ENCODE measurements at regions not wholly inside any gene's neighbourhood (a gene's known extent, or its start where the extent isn't known, plus 50 kb on each side); places are given as distances from the start of the nearest gene placed in this dataset.

DNA sequence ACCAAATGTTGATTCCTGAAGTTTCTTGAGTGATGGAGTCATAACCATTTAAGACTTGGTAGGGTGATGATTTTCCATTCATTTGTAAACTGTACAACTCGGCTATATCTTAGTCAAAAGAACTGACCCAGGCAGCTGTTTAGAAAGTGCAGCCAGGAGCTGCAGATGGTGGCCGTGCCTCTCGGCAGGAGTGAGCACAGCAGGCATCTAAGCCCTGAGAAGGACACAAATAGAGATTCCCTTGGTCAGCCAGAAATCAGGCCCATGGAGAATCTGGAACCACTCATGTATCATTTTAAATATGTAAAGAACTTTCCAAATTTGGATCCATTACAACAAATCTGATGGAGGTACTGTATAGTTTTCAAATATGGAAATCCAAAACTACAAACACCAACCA is 177.0 kb upstream of the AKR1E2 start:
- no peak for DNase-seq
- H3K36me3 Mint-ChIP-seq (ENCODE audit: insufficient read depth in 2 of 2): no peaks in the 10 kb centered on the region
- H3K4me3 Mint-ChIP-seq: no peak overlapping the region

GRCh38 chr10:4647109-4647785 is 178.8 kb upstream of the AKR1E2 start:
- no peak overlapping the region for H3K27ac Mint-ChIP-seq
- H3K36me3 Mint-ChIP-seq (ENCODE audit: insufficient read depth in 2 of 2): no peaks in the 10 kb centered on the region
- no peak for ATAC-seq (replicated peaks in 1 of 2)
- peaks cover 26% of the 10 kb centered on the region for H3K27me3 Mint-ChIP-seq (ENCODE audit: low read depth)
- H3K4me1 Mint-ChIP-seq (ENCODE audit: low read depth): peaks cover 17% of the 10 kb centered on the region
- no peak for DNase-seq
- H3K9me3 Mint-ChIP-seq: no peaks in the 10 kb centered on the region
- H3K4me3 Mint-ChIP-seq: no peak overlapping the region

More for the DNA sequence above, 177.0 kb upstream of the AKR1E2 start:
- Mint-ChIP-seq H3K4me1 (ENCODE audit: low read depth) (peaks cover 22% of the 10 kb centered on the region), H3K9me3 (no peaks in the 10 kb centered on the region), H3K27me3 (ENCODE audit: low read depth) (peaks cover 30% of the 10 kb centered on the region), H3K27ac (no peak overlapping the region)
- ATAC-seq (replicated peaks in 1 of 2): no peak

- Mint-ChIP-seq H3K27me3 (ENCODE audit: low read depth) (peaks cover 26% of the 10 kb centered on the region), H3K27ac (peak overlapping the region; percentile 56), H3K4me1 (ENCODE audit: low read depth) (peaks cover 10% of the 10 kb centered on the region), H3K4me3 (no peak overlapping the region), H3K9me3 (no peaks in the 10 kb centered on the region), H3K36me3 (ENCODE audit: insufficient read depth in 2 of 2) (no peaks in the 10 kb centered on the region)
- ATAC-seq (replicated peaks in 1 of 2) (no peak), DNase-seq (no peak)
These were observed 179.5 kb upstream of the AKR1E2 start for GRCh38 chr10:4646547-4646946.

GRCh38 chr10:4645836-4646235 is 180.2 kb upstream of the AKR1E2 start:
- DNase-seq: no peak
- no peaks in the 10 kb centered on the region for H3K9me3 Mint-ChIP-seq
- peaks cover 26% of the 10 kb centered on the region for H3K27me3 Mint-ChIP-seq (ENCODE audit: low read depth)
- no peak for ATAC-seq (replicated peaks in 1 of 2)
- H3K27ac Mint-ChIP-seq: no peak overlapping the region
- no peak overlapping the region for H3K4me3 Mint-ChIP-seq
- peaks cover 4% of the 10 kb centered on the region for H3K4me1 Mint-ChIP-seq (ENCODE audit: low read depth)
- no peaks in the 10 kb centered on the region for H3K36me3 Mint-ChIP-seq (ENCODE audit: insufficient read depth in 2 of 2)

DNA sequence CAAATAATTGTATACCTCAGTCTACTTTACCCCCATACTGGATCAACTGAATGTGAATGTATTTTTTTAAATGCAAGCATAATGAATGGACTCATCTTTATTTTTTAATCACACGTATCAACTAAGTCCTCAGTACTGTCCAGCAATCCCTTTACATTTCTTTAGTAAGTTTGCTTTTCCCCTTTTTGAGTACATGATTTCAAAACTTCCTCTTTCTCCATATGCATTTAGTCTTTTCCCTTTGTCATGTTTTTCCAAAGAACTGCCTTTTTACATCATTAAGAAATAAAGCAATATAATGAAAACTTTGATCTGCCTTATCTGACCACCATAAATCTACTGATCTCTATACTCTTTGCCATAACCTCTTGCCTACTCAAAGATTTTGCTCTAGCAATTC is 182.5 kb upstream of the AKR1E2 start:
- H3K36me3 Mint-ChIP-seq (ENCODE audit: insufficient read depth in 2 of 2): no peaks in the 10 kb centered on the region
- no peak overlapping the region for H3K4me3 Mint-ChIP-seq
- H3K27me3 Mint-ChIP-seq (ENCODE audit: low read depth): peaks cover 20% of the 10 kb centered on the region
- ATAC-seq (replicated peaks in 1 of 2) (no peak), DNase-seq (no peak)
- H3K27ac Mint-ChIP-seq: no peak overlapping the region
- H3K9me3 Mint-ChIP-seq: no peaks in the 10 kb centered on the region
- no peaks in the 10 kb centered on the region for H3K4me1 Mint-ChIP-seq (ENCODE audit: low read depth)

DNA sequence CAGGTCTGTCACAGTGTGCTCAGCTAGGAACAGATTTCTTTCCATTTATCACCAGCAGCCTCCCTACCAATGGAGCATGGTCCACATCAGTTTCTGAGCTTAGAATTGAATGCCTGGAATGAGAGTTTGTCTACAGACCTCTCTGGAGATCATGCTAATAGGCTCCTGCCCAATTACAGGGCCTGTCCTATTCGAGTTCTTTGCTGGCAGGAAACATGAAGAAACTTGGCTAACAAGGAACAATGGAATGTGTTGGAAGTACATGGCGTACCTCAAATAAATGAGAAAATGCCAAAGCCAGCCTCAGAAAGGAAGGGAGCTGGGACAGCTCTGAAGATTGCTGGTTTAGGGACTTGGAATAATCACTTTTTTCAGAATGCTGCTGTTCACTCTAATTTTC is 186.0 kb upstream of the AKR1E2 start:
- H3K9me3 Mint-ChIP-seq: no peaks in the 10 kb centered on the region
- no peaks in the 10 kb centered on the region for H3K36me3 Mint-ChIP-seq (ENCODE audit: insufficient read depth in 2 of 2)
- no peak overlapping the region for H3K27ac Mint-ChIP-seq
- H3K4me3 Mint-ChIP-seq: no peak overlapping the region
- DNase-seq (no peak), ATAC-seq (replicated peaks in 1 of 2) (no peak)
- no peaks in the 10 kb centered on the region for H3K4me1 Mint-ChIP-seq (ENCODE audit: low read depth)
- no peaks in the 10 kb centered on the region for H3K27me3 Mint-ChIP-seq (ENCODE audit: low read depth)

DNA sequence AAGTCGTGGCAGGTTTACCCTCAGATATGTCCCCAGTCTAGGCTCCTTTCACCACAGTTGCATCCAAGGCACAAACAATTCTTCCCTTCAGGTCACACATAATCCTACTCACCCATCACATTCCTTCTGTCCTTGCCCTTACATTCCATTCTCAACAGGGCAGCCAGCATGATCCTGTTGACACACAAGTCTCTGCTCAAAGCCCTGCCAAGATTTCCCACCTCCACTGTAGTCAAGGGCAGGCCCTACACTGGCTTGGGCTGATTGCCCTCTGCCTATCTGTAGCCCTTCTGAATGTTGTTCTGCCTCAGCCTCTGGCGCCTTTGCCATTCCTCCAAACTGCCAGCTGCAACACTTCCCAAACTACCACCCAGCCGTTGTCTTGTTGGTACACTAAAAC is 187.9 kb upstream of the AKR1E2 start:
- no peak for DNase-seq
- Mint-ChIP-seq H3K4me3 (no peak overlapping the region), H3K36me3 (ENCODE audit: insufficient read depth in 2 of 2) (no peaks in the 10 kb centered on the region), H3K9me3 (no peaks in the 10 kb centered on the region), H3K27ac (no peak overlapping the region), H3K4me1 (ENCODE audit: low read depth) (no peaks in the 10 kb centered on the region), H3K27me3 (ENCODE audit: low read depth) (no peaks in the 10 kb centered on the region)
- ATAC-seq (replicated peaks in 1 of 2): no peak

DNA sequence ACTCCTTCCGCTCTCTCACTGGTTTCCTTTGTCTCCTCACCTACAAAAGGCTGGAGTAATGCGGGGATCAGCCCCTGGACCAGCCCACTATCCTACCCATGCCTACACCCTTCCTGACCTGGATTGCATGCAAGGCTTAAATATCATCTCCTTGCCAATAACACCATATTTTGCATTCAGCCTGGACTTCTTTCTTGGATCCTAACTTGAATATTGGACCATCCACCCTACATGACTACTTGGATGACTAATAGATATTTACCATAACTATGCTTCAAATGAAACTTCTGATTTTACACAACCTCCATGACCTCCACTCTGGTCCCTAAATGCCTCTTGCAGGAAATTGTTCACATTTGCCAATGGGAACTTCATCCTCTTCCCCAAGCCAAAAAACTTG is 188.3 kb upstream of the AKR1E2 start:
- ATAC-seq (replicated peaks in 1 of 2) (no peak), DNase-seq (no peak)
- no peak overlapping the region for H3K27ac Mint-ChIP-seq
- H3K27me3 Mint-ChIP-seq (ENCODE audit: low read depth): no peaks in the 10 kb centered on the region
- no peaks in the 10 kb centered on the region for H3K36me3 Mint-ChIP-seq (ENCODE audit: insufficient read depth in 2 of 2)
- H3K9me3 Mint-ChIP-seq: no peaks in the 10 kb centered on the region
- H3K4me1 Mint-ChIP-seq (ENCODE audit: low read depth): no peaks in the 10 kb centered on the region
- no peak overlapping the region for H3K4me3 Mint-ChIP-seq

DNA sequence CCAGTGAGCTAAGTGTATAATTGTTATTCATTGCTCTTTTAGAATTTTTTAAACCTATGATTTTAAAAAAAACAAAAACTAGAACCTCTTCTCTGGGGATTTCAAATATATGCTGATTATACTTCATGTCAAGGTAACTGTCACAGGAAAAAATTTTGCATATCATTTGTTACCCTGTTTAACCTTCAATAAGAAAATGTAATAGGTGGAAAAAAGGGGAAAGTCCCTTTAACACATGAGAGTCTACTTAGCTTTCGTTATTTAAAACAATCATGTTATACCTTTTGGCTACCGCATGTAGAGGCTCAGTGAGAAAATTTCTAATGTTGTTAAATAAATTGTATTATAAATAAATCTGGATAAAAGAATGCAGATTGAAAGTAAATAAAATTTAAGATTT is 190.1 kb upstream of the AKR1E2 start:
- H3K27ac Mint-ChIP-seq: no peak overlapping the region

GRCh38 chr10:4635388-4635787 is 190.6 kb upstream of the AKR1E2 start:
- no peak overlapping the region for H3K27ac Mint-ChIP-seq
- H3K4me1 Mint-ChIP-seq (ENCODE audit: low read depth): no peaks in the 10 kb centered on the region
- DNase-seq: no peak
- peaks cover 7% of the 10 kb centered on the region for H3K27me3 Mint-ChIP-seq (ENCODE audit: low read depth)
- ATAC-seq (replicated peaks in 1 of 2): peak in 1 of 2 donors; percentile 63
- no peaks in the 10 kb centered on the region for H3K9me3 Mint-ChIP-seq
- no peaks in the 10 kb centered on the region for H3K36me3 Mint-ChIP-seq (ENCODE audit: insufficient read depth in 2 of 2)
- no peak overlapping the region for H3K4me3 Mint-ChIP-seq

More for the DNA sequence above, 190.1 kb upstream of the AKR1E2 start:
- DNase-seq: no peak
- Mint-ChIP-seq H3K36me3 (ENCODE audit: insufficient read depth in 2 of 2) (no peaks in the 10 kb centered on the region), H3K4me3 (no peak overlapping the region), H3K27me3 (ENCODE audit: low read depth) (peaks cover 7% of the 10 kb centered on the region), H3K9me3 (no peaks in the 10 kb centered on the region), H3K4me1 (ENCODE audit: low read depth) (no peaks in the 10 kb centered on the region)
- ATAC-seq (replicated peaks in 1 of 2): no peak

GRCh38 chr10:4633776-4634175 is 192.2 kb upstream of the AKR1E2 start:
- Mint-ChIP-seq H3K4me1 (ENCODE audit: low read depth) (no peaks in the 10 kb centered on the region), H3K27me3 (ENCODE audit: low read depth) (peaks cover 7% of the 10 kb centered on the region), H3K27ac (no peak overlapping the region), H3K4me3 (no peak overlapping the region), H3K9me3 (no peaks in the 10 kb centered on the region), H3K36me3 (ENCODE audit: insufficient read depth in 2 of 2) (no peaks in the 10 kb centered on the region)
- ATAC-seq (replicated peaks in 1 of 2) (no peak), DNase-seq (no peak)

GRCh38 chr10:4633186-4633585 is 192.8 kb upstream of the AKR1E2 start:
- peaks cover 7% of the 10 kb centered on the region for H3K27me3 Mint-ChIP-seq (ENCODE audit: low read depth)
- DNase-seq (no peak), ATAC-seq (replicated peaks in 1 of 2) (no peak)
- no peaks in the 10 kb centered on the region for H3K36me3 Mint-ChIP-seq (ENCODE audit: insufficient read depth in 2 of 2)
- no peak overlapping the region for H3K4me3 Mint-ChIP-seq
- no peaks in the 10 kb centered on the region for H3K9me3 Mint-ChIP-seq
- H3K27ac Mint-ChIP-seq: no peak overlapping the region
- no peaks in the 10 kb centered on the region for H3K4me1 Mint-ChIP-seq (ENCODE audit: low read depth)

DNA sequence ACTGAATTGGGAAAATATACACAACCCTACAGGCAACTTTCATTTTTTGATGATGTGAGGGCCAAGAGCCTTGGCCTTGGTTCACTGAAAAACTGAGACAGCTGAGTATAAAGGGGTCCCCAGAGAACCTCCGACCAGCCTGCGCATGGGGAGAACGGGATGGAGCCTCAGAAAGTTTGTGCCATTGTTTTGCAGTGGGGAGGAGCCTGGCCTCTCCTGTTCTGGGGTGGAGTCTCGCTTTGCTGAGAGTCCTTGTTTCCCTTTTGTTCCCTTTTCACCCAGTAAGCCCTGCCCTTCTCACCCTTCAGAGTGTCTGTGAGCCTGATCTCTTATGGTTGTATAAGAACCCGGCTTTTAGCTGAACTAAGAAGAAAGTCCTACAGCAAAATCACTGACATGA is 193.2 kb upstream of the AKR1E2 start:
- Mint-ChIP-seq H3K4me3 (no peak overlapping the region), H3K36me3 (ENCODE audit: insufficient read depth in 2 of 2) (peaks cover 0 to 3% of the 10 kb centered on the region in 2 donors), H3K27me3 (ENCODE audit: low read depth) (peaks cover 7% of the 10 kb centered on the region), H3K4me1 (ENCODE audit: low read depth) (no peaks in the 10 kb centered on the region), H3K27ac (no peak overlapping the region), H3K9me3 (peaks cover 0 to 3% of the 10 kb centered on the region in 2 donors)
- no peak for DNase-seq
- no peak for ATAC-seq (replicated peaks in 1 of 2)

DNA sequence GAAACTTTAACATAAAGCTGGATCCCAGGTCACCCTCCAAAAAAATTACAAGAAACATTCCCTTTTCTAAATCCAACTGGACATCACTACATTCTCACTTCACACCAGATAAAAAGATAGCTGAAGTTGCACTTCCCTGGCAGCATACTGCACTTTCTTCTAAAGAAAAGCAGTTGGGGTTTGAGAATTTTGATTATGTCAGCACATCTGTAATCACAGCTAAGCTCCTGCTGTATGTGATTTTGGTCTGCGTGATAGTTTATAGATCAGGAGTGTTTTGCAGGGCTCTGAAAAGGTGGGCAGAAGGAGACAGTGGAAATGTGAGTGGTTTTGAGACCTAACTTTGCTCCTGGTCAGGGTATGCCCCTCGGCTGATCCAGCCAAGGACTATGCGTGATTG is 199.1 kb upstream of the AKR1E2 start:
- no peak for DNase-seq
- H3K27me3 Mint-ChIP-seq (ENCODE audit: low read depth): peaks cover 16% of the 10 kb centered on the region
- H3K4me1 Mint-ChIP-seq (ENCODE audit: low read depth): no peaks in the 10 kb centered on the region
- H3K27ac Mint-ChIP-seq: no peak overlapping the region
- peaks cover 6 to 8% of the 10 kb centered on the region in 2 donors for H3K36me3 Mint-ChIP-seq (ENCODE audit: insufficient read depth in 2 of 2)
- no peak for ATAC-seq (replicated peaks in 1 of 2)
- peaks cover 5 to 14% of the 10 kb centered on the region in 2 donors for H3K9me3 Mint-ChIP-seq
- no peak overlapping the region for H3K4me3 Mint-ChIP-seq
